T-cell (primary cell): ENCODE measurements at regions not wholly inside any gene's neighbourhood (a gene's known extent, or its start where the extent isn't known, plus 50 kb on each side); places are given as distances from the start of the nearest gene placed in this dataset.
"Not testable (repeated sequence)": the region's sequence is repeated elsewhere in the genome, so short reads cannot be mapped to it uniquely, and the experiment has no call there.

Experiments used
- ATAC-seq, 4 experiments: fragments of 200-7000 bp in 3 of 4; fragments of 150-1000 bp in 1 of 4; cut with Tn5 transposase; replicated peaks in 1 of 4; 1 replicate in 3 of 4; 2 replicates in 1 of 4; pipeline ENCODE4 v1.10.0; 2021; ENCODE audit warnings: moderate library complexity in 3 of 4, mild to moderate bottlenecking in 2 of 4, moderate number of reproducible peaks in 1 of 4
- CTCF ChIA-PET, 2 donors: fragments of 300-600 bp; sonication (Branson Sonifier 250); formaldehyde crosslinking; loops; one replicate each; lab custom pipeline; 2022; ENCODE audit warnings: antibody characterized with exemption in 2 of 2; lab: Charles Lee
- POLR2A ChIA-PET, 2 donors: fragments of 300-600 bp; sonication (Branson Sonifier 250); formaldehyde crosslinking; loops; one replicate each; lab custom pipeline; 2022; ENCODE audit warnings: antibody characterized with exemption in 2 of 2; lab: Charles Lee
- DNase-seq, 35 experiments: peaks; one replicate each; pipeline versions ENCODE4 v3.0.0 to v3.0.0-alpha.2; 2013 to 2023
- H3K27ac ChIP-seq: one replicate; pipeline ENCODE4 v1.5.1; 2013; ENCODE audit warnings: low read length
- H3K27me3 ChIP-seq, 2 experiments: replicated peaks in 1 of 2; 1 replicate in 1 of 2; 2 replicates in 1 of 2; pipeline versions ENCODE4 v1.6.1 to v1.7.0; 2013; ENCODE audit warnings: low read length in 1 of 2, mixed read lengths in 1 of 2; ENCODE audit not compliant: control insufficient read depth in 2 of 2, insufficient read depth in 2 of 2; ENCODE audit errors: extremely low read depth in 1 of 2
- H3K36me3 ChIP-seq, 2 donors: 1 replicate in 1 of 2; 2 replicates in 1 of 2; pipeline versions ENCODE4 v1.6.1 to v1.7.0; 2013; ENCODE audit warnings: low read length in 1 of 2; ENCODE audit not compliant: control insufficient read depth in 2 of 2, insufficient read depth in 1 of 2; ENCODE audit errors: extremely low read depth in 1 of 2
- H3K4me1 ChIP-seq, 2 experiments: 1 replicate in 1 of 2; 2 replicates in 1 of 2; pipeline versions ENCODE4 v1.6.1 to v1.7.0; 2013; ENCODE audit warnings: low read length in 2 of 2, mixed read lengths in 1 of 2; ENCODE audit not compliant: insufficient read depth in 2 of 2, control insufficient read depth in 1 of 2; ENCODE audit errors: extremely low read depth in 1 of 2
- H3K4me3 ChIP-seq, 2 donors: 1 replicate in 1 of 2; 2 replicates in 1 of 2; pipeline versions ENCODE4 v1.5.1 to v1.7.0; 2013; ENCODE audit warnings: mild to moderate bottlenecking in 2 of 2, low read length in 1 of 2, moderate library complexity in 1 of 2; ENCODE audit not compliant: control insufficient read depth in 1 of 2; ENCODE audit errors: extremely low read depth in 1 of 2
- H3K9me3 ChIP-seq: 2 replicates; pipeline ENCODE4 v1.7.0; 2013
- H3K27ac Mint-ChIP-seq, 2 donors: one replicate each; pipeline ENCODE4 v1.8.0; 2020 to 2021; ENCODE audit warnings: mild to moderate bottlenecking in 2 of 2, mixed read lengths in 2 of 2
- H3K27me3 Mint-ChIP-seq, 2 donors: one replicate each; pipeline ENCODE4 v1.8.0; 2021 to 2022; ENCODE audit warnings: mixed read lengths in 2 of 2
- H3K36me3 Mint-ChIP-seq: one replicate; pipeline ENCODE4 v1.8.0; 2021; ENCODE audit warnings: mixed read lengths
- H3K4me1 Mint-ChIP-seq, 3 donors: one replicate each; pipeline ENCODE4 v1.8.0; 2020 to 2022; ENCODE audit warnings: mixed read lengths in 3 of 3, mild to moderate bottlenecking in 1 of 3
- H3K4me3 Mint-ChIP-seq, 3 donors: one replicate each; pipeline ENCODE4 v1.8.0; 2020 to 2022; ENCODE audit warnings: mild to moderate bottlenecking in 3 of 3, mixed read lengths in 3 of 3, moderate library complexity in 3 of 3
- H3K9me3 Mint-ChIP-seq, 3 donors: one replicate each; pipeline ENCODE4 v1.8.0; 2020 to 2022; ENCODE audit warnings: mixed read lengths in 3 of 3
- WGBS: methylation state at CpG from one replicate; pipeline ENCODE4 v1.1.5; 2013; ENCODE audit warnings: missing lambda C conversion rate; ENCODE audit not compliant: insufficient coverage; 5-methylcytosine and 5-hydroxymethylcytosine counted together

DNA sequence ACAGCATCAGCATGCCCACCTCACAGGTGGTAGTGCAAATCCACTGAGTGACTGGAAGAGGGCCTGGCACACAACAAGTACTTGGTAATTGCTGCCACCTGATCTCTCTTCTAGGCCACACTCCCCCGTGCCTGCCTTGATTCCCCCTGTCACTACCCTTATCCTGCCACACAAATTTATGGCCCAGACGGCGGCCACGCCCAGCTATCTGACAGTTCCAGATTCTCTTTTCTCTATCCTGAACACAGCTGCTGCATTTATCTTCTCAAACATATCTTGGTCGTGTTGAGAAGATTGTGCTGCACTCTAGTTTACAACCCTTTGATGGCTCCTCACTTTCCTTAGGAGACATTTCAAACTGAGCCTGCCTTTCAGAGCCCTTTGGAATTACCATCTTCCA is 585.2 kb downstream of the NTRK3 start:
- no peaks in the 10 kb centered on the region for H3K9me3 ChIP-seq
- POLR2A ChIA-PET, result no interaction called here
- H3K36me3 ChIP-seq, result no peaks in the 10 kb centered on the region
- no peak overlapping the region for H3K4me3 Mint-ChIP-seq
- WGBS, result 76% methylated on average over 5 of the region's 5 CpGs
- no peak overlapping the region for H3K27ac ChIP-seq
- peaks cover 0 to 15% of the 10 kb centered on the region in 2 donors for H3K27me3 Mint-ChIP-seq
- ATAC-seq (no peak), DNase-seq (no peak)
- H3K4me1 Mint-ChIP-seq, result no peaks in the 10 kb centered on the region
- CTCF ChIA-PET, result no interaction called here
- H3K27me3 ChIP-seq, result no peaks in the 10 kb centered on the region
- no peaks in the 10 kb centered on the region for H3K4me1 ChIP-seq
- H3K9me3 Mint-ChIP-seq, result peaks cover 5 to 19% (median 18%) of the 10 kb centered on the region in 3 donors
- no peak overlapping the region for H3K27ac Mint-ChIP-seq
- no peak overlapping the region for H3K4me3 ChIP-seq
- no peaks in the 10 kb centered on the region for H3K36me3 Mint-ChIP-seq

DNA sequence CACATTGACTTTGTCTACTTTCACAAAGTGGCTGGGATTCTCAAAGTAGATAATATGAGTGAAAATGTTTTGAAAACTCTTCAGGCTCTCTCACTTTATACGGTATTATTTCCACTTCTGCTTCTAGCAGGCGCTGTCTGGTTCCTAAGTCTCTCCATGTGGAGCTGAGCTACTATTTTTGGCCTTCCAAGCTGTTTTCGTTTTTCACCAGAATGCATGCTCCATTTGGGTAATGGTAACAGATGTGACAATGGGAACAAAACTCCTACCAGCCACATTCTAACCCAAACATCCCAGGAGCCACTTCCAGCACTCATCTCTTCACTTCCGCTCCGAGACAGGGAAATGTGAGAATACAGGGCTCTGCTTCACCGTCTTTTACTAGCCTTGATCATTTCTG is 586.7 kb downstream of the NTRK3 start:
- H3K27ac Mint-ChIP-seq, result no peak overlapping the region
- H3K27me3 Mint-ChIP-seq, result peaks cover 0 to 15% of the 10 kb centered on the region in 2 donors
- H3K4me1 ChIP-seq, result no peaks in the 10 kb centered on the region
- H3K36me3 Mint-ChIP-seq, result no peaks in the 10 kb centered on the region
- no peak overlapping the region for H3K4me3 ChIP-seq
- ATAC-seq (no peak), DNase-seq (no peak)
- H3K27me3 ChIP-seq, result no peaks in the 10 kb centered on the region
- H3K4me1 Mint-ChIP-seq, result no peaks in the 10 kb centered on the region
- no peaks in the 10 kb centered on the region for H3K36me3 ChIP-seq
- no peaks in the 10 kb centered on the region for H3K9me3 ChIP-seq
- no peak overlapping the region for H3K4me3 Mint-ChIP-seq
- CTCF ChIA-PET, result no interaction called here
- H3K27ac ChIP-seq, result no peak overlapping the region
- POLR2A ChIA-PET, result no interaction called here
- peaks cover 7 to 20% (median 13%) of the 10 kb centered on the region in 3 donors for H3K9me3 Mint-ChIP-seq
- WGBS, result no CpG with 5 or more reads among the region's 6 CpGs

DNA sequence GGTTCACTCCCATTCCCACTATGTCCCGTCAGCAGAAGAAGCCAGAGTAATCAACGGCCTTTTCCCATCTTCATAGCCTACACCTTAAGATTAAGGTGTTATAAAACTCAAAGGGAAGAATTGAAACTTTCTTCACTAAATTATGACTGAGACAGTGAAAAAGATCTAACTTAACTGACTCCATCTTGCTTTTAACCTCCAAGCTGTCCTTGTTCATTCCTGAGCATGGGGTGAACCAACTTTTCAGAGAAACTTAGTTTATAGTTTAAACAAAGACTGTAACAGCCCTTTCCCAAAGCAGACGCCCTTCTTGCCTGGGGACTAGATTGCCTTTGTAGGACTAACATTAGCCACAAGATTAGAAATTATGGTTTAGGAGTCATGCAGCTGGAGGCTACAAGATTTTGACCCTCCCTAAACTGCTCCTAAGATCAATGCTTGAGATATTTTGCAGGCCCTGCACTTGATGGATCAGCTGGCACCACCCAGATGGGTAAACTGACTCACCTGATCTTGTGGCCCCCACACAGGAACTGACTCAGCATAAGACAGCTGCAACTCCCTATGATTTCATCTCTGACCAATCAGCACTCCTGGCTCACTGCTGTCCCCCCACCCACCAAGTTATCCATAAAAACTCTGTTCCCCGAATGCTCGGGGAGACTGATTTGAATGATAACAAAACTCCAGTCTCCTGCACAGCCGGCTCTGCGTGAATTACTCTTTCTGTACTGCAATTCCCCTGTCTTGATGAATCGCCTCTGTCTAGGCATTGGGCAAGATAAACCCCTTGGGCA is 587.6 kb downstream of the NTRK3 start:
- H3K27me3 Mint-ChIP-seq, result peaks cover under 1 to 15% of the 10 kb centered on the region in 2 donors
- H3K36me3 ChIP-seq, H3K4me3 Mint-ChIP-seq, H3K27ac Mint-ChIP-seq, DNase-seq, H3K27me3 ChIP-seq, CTCF ChIA-PET, H3K9me3 ChIP-seq, H3K4me3 ChIP-seq, POLR2A ChIA-PET, H3K36me3 Mint-ChIP-seq, H3K27ac ChIP-seq, ATAC-seq, H3K4me1 Mint-ChIP-seq, H3K4me1 ChIP-seq: not testable (repeated sequence)
- WGBS, result 90% methylated on average over 2 of the region's 8 CpGs
- H3K9me3 Mint-ChIP-seq, result peaks cover 7 to 21% (median 10%) of the 10 kb centered on the region in 3 donors

DNA sequence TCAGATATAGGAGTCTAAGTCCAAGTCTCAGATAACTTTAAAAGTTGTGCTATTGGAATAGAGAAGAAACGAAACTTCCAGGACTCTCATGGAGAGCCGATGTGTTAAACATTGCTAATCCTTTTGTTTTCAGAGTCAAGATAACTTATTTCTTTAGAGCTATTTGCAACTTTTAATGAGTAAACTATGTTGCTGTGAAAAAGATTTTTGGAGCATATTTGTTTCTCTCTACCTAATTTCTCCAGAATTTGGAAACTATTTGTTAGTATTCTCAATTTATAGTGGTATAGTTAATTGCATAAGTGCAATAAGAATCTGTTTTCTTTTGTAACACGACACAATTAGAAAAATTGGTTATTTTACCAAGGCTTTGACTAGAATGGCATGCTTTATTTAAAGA is 588.9 kb downstream of the NTRK3 start:
- H3K27me3 Mint-ChIP-seq, result peaks cover 3 to 11% of the 10 kb centered on the region in 2 donors
- H3K27ac ChIP-seq, result no peak overlapping the region
- H3K36me3 ChIP-seq, result no peaks in the 10 kb centered on the region
- no peak for ATAC-seq
- no peak overlapping the region for H3K27ac Mint-ChIP-seq
- no peak overlapping the region for H3K4me3 Mint-ChIP-seq
- H3K9me3 ChIP-seq, result no peaks in the 10 kb centered on the region
- H3K36me3 Mint-ChIP-seq, result no peaks in the 10 kb centered on the region
- no peaks in the 10 kb centered on the region for H3K4me1 ChIP-seq
- WGBS, result no CpG with 5 or more reads among the region's 3 CpGs
- ChIA-PET CTCF (no interaction called here), POLR2A (no interaction called here)
- H3K9me3 Mint-ChIP-seq, result peaks cover 7 to 27% (median 12%) of the 10 kb centered on the region in 3 donors
- H3K4me1 Mint-ChIP-seq, result no peaks in the 10 kb centered on the region
- no peak overlapping the region for H3K4me3 ChIP-seq
- no peak for DNase-seq
- no peaks in the 10 kb centered on the region for H3K27me3 ChIP-seq

DNA sequence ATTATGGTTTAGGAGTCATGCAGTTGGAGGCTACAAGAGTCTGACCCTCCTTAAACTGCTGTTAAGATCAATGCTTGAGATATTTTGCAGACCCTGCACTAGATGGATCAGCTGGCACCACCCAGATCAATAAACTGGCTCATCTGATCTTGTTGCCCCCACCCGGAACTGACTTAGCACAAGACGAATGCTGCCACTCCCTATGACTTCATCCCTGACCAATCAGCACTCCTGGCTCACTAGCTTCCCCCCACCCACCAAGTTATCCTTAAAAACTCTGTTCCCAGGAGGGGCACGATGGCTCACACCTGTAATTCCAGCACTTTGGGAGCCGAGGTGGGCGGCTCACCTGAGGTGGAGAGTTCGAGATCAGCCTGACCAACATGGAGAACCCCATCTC is 594.0 kb downstream of the NTRK3 start:
- peaks cover 2 to 11% (median 3%) of the 10 kb centered on the region in 3 donors for H3K9me3 Mint-ChIP-seq
- no peaks in the 10 kb centered on the region for H3K4me1 ChIP-seq
- no peaks in the 10 kb centered on the region for H3K36me3 ChIP-seq
- H3K27ac ChIP-seq, result no peak overlapping the region
- no peaks in the 10 kb centered on the region for H3K4me1 Mint-ChIP-seq
- no peak overlapping the region for H3K4me3 Mint-ChIP-seq
- no peak for DNase-seq
- H3K27me3 ChIP-seq, result no peaks in the 10 kb centered on the region
- peaks cover 0 to 3% of the 10 kb centered on the region in 2 donors for H3K27me3 Mint-ChIP-seq
- no peaks in the 10 kb centered on the region for H3K9me3 ChIP-seq
- WGBS, result 87% methylated on average over 5 of the region's 6 CpGs
- POLR2A ChIA-PET, result no interaction called here
- no peak overlapping the region for H3K27ac Mint-ChIP-seq
- no peaks in the 10 kb centered on the region for H3K36me3 Mint-ChIP-seq
- ATAC-seq, result no peak
- CTCF ChIA-PET, result no interaction called here
- H3K4me3 ChIP-seq, result no peak overlapping the region

DNA sequence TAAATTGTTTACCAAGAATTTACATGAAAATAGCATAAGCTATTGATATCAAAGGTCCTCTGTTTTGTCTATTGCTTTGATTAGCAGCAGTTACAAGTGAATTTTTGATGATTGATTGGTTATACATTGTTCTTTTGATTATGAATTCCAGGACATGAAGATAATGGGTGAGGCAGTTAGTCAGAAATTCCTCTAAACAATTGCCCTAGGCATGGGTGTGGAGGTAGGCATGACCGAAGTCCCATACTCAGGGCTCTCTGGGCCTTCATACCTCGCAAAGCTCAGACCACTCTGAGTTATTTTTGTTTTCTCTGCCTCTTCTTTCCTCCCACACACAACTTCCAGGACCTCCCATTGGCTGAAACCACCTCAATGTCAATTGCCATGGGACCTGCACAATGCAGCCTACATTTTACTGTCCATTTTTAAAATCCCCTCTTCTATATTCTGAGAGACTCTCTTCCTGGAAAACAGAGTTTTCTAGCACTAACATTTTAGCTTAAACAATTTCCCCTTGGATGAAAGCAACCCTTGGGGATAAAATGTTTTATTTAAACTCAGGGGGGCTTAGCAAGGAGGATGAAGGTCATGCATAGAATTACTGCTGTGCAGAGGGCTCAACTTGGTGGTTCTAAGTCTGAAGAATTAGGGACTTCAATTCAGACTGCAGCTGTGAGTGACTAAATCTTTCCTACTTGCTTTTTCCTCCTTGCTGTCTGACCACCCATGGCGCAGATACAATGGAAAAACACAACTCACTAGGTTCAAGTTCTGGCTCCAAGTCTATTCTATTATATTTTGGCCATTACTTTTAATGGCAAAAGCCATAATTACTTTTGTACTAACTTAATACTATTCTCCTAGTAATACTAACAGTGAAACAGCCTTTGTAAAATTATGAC is 594.8 kb downstream of the NTRK3 start:
- Histone ChIP-seq H3K4me1 (no peaks in the 10 kb centered on the region), H3K27me3 (no peaks in the 10 kb centered on the region), H3K36me3 (no peaks in the 10 kb centered on the region), H3K27ac (no peak overlapping the region), H3K4me3 (no peak overlapping the region), H3K9me3 (no peaks in the 10 kb centered on the region)
- WGBS, result no CpG with 5 or more reads among the region's 3 CpGs
- H3K27ac Mint-ChIP-seq, result no peak overlapping the region
- ATAC-seq, result no peak
- H3K4me1 Mint-ChIP-seq, result no peaks in the 10 kb centered on the region
- POLR2A ChIA-PET, result no interaction called here
- H3K9me3 Mint-ChIP-seq, result peaks cover 2 to 11% (median 3%) of the 10 kb centered on the region in 3 donors
- no peak overlapping the region for H3K4me3 Mint-ChIP-seq
- no peak for DNase-seq
- peaks cover 0 to 3% of the 10 kb centered on the region in 2 donors for H3K27me3 Mint-ChIP-seq
- no peaks in the 10 kb centered on the region for H3K36me3 Mint-ChIP-seq
- CTCF ChIA-PET, result no interaction called here
